Natural killer cell (primary cell): ENCODE measurements at regions not wholly inside any gene's neighbourhood (a gene's known extent, or its start where the extent isn't known, plus 50 kb on each side); places are given as distances from the start of the nearest gene placed in this dataset.

ENCODE experiments used
- ATAC-seq, 3 donors: fragments of 150-1000 bp in 2 of 3; fragments of 200-7000 bp in 1 of 3; cut with Tn5 transposase; 1 replicate in 1 of 3; 2 replicates in 2 of 3; pipeline ENCODE4 v1.10.0; 2021; ENCODE audit warnings: mild to moderate bottlenecking in 2 of 3, moderate library complexity in 2 of 3
- DNase-seq, 2 donors: peaks; one replicate each; pipeline versions ENCODE4 v3.0.0 to v3.0.0-alpha.2; 2013 to 2021; ENCODE audit warnings: mixed read lengths in 1 of 2
- H3K27ac ChIP-seq: one replicate; pipeline ENCODE4 v1.5.1; 2013; ENCODE audit warnings: mild to moderate bottlenecking, low read length
- H3K27me3 ChIP-seq: one replicate; pipeline ENCODE4 v1.6.1; 2013; ENCODE audit warnings: low read length; ENCODE audit not compliant: control insufficient read depth, insufficient read depth
- H3K36me3 ChIP-seq: one replicate; pipeline ENCODE4 v1.6.1; 2013; ENCODE audit warnings: low read length; ENCODE audit not compliant: control insufficient read depth, insufficient read depth
- H3K4me1 ChIP-seq: one replicate; pipeline ENCODE4 v1.6.1; 2013; ENCODE audit warnings: low read length; ENCODE audit not compliant: control insufficient read depth, insufficient read depth
- H3K4me3 ChIP-seq: one replicate; pipeline ENCODE4 v1.5.1; 2013; ENCODE audit warnings: low read length
- H3K9me3 ChIP-seq: one replicate; pipeline ENCODE4 v1.6.1; 2013; ENCODE audit warnings: low read length; ENCODE audit not compliant: control insufficient read depth, insufficient read depth
- H3K27ac Mint-ChIP-seq, 2 donors: one replicate each; pipeline ENCODE4 v1.8.0; 2022; ENCODE audit warnings: mild to moderate bottlenecking in 2 of 2, mixed read lengths in 2 of 2, moderate library complexity in 1 of 2
- H3K27me3 Mint-ChIP-seq, 2 donors: one replicate each; pipeline ENCODE4 v1.8.0; 2022; ENCODE audit warnings: low read depth in 2 of 2, mixed read lengths in 2 of 2
- H3K36me3 Mint-ChIP-seq: one replicate; pipeline ENCODE4 v1.8.0; 2022; ENCODE audit warnings: mixed read lengths
- H3K4me1 Mint-ChIP-seq, 2 donors: one replicate each; pipeline ENCODE4 v1.8.0; 2022; ENCODE audit warnings: mixed read lengths in 2 of 2
- H3K4me3 Mint-ChIP-seq: one replicate; pipeline ENCODE4 v1.8.0; 2022; ENCODE audit warnings: mild to moderate bottlenecking, moderate library complexity, mixed read lengths
- H3K9me3 Mint-ChIP-seq, 2 donors: one replicate each; pipeline ENCODE4 v1.8.0; 2022; ENCODE audit warnings: mixed read lengths in 2 of 2
- CTCF ChIP-seq: fragments of 200-600 bp; IDR thresholded peaks from one replicate; pipeline ENCODE4 v1.8.0; 2022; ENCODE audit warnings: antibody characterized with exemption
- whole genome bisulfite sequencing: methylation state at CpG from one replicate; pipeline ENCODE4 v1.1.7; 2013; ENCODE audit warnings: missing lambda C conversion rate; ENCODE audit not compliant: insufficient coverage; 5-methylcytosine and 5-hydroxymethylcytosine counted together
- intact Hi-C: fragments of 100-400 bp; cut with micrococcal nuclease; formaldehyde crosslinking; loops from one replicate; pipeline ENCODE4 v1.14.2; 2022

GRCh38 chr5:52710972-52711596 lies 76.6 kb upstream of the ITGA1 start:
- no peaks in the 10 kb centered on the region for H3K36me3 Mint-ChIP-seq
- no peak for ATAC-seq

GRCh38 chr5:52712354-52712753 lies 75.4 kb upstream of the ITGA1 start:
- intact Hi-C loops, result no loop called here
- H3K4me3 ChIP-seq, result no peak overlapping the region
- Mint-ChIP-seq H3K4me3 (no peak overlapping the region), H3K4me1 (peaks cover 15 to 24% of the 10 kb centered on the region in 2 donors), H3K36me3 (no peaks in the 10 kb centered on the region), H3K27ac (no peak overlapping the region), H3K9me3 (no peaks in the 10 kb centered on the region), H3K27me3 (peaks cover 4 to 6% of the 10 kb centered on the region in 2 donors)
- no CpG with 5 or more reads among the region's 2 CpGs for WGBS
- no peaks in the 10 kb centered on the region for H3K36me3 ChIP-seq
- DNase-seq (peak in 1 of 2 donors; percentile 14), ATAC-seq (no peak)
- no peaks in the 10 kb centered on the region for H3K9me3 ChIP-seq
- peaks cover 6% of the 10 kb centered on the region for H3K4me1 ChIP-seq
- TF ChIP-seq CTCF, result no peak
- H3K27me3 ChIP-seq, result no peaks in the 10 kb centered on the region
- H3K27ac ChIP-seq, result no peak overlapping the region

More at GRCh38 chr5:52710972-52711596, 76.6 kb upstream of the ITGA1 start:
- Histone ChIP-seq H3K36me3 (no peaks in the 10 kb centered on the region), H3K4me1 (peaks cover 12% of the 10 kb centered on the region), H3K27me3 (no peaks in the 10 kb centered on the region), H3K27ac (no peak overlapping the region), H3K9me3 (no peaks in the 10 kb centered on the region), H3K4me3 (no peak overlapping the region)
- H3K27ac Mint-ChIP-seq, result peak overlapping the region in 1 of 2 donors; percentile 43
- TF ChIP-seq CTCF, result no peak
- H3K27me3 Mint-ChIP-seq, result peaks cover 0 to 4% of the 10 kb centered on the region in 2 donors
- no peak overlapping the region for H3K4me3 Mint-ChIP-seq
- 81% methylated on average over 2 of the region's 2 CpGs for WGBS
- peaks cover 15 to 26% of the 10 kb centered on the region in 2 donors for H3K4me1 Mint-ChIP-seq
- intact Hi-C loops, result no loop called here
- no peak for DNase-seq
- H3K9me3 Mint-ChIP-seq, result no peaks in the 10 kb centered on the region

- ATAC-seq (peak; percentile 89 to 92 (median 90)), DNase-seq (peak in 1 of 2 donors; percentile 91)
- Histone ChIP-seq H3K27ac (peak overlapping the region; percentile 28), H3K9me3 (no peaks in the 10 kb centered on the region), H3K36me3 (no peaks in the 10 kb centered on the region), H3K4me3 (no peak overlapping the region), H3K27me3 (no peaks in the 10 kb centered on the region), H3K4me1 (peaks cover 12% of the 10 kb centered on the region)
- Mint-ChIP-seq H3K36me3 (no peaks in the 10 kb centered on the region), H3K4me1 (peaks cover 17 to 29% of the 10 kb centered on the region in 2 donors), H3K4me3 (no peak overlapping the region), H3K9me3 (peaks cover 0 to 2% of the 10 kb centered on the region in 2 donors), H3K27ac (peak overlapping the region in 1 of 2 donors; percentile 30), H3K27me3 (no peaks in the 10 kb centered on the region)
- TF ChIP-seq CTCF, result no peak
- 0% methylated on average over 5 of the region's 6 CpGs for WGBS
- intact Hi-C loops, result no loop called here
These were observed 62.5 kb upstream of the ITGA1 start for GRCh38 chr5:52725065-52725746.
